ENCODE measurements at regions not wholly inside any gene's neighbourhood (a gene's known extent, or its start where the extent isn't known, plus 50 kb on each side); places are given as distances from the start of the nearest gene placed in this dataset.

- WGBS (ENCODE audit: insufficient coverage), result no CpG with 5 or more reads among the region's 1 CpG
- Histone ChIP-seq H3K9ac (ENCODE audit: insufficient read depth, low read length, poor library complexity, severe bottlenecking) (no peak overlapping the region), H3K4me1 (ENCODE audit: control insufficient read depth in 1 of 2, insufficient read depth in 2 of 2, low read length in 2 of 2) (no peaks in the 10 kb centered on the region), H3K27ac (ENCODE audit: low read depth in 1 of 2, low read length in 2 of 2) (no peak overlapping the region), H3K79me2 (ENCODE audit: insufficient read depth, low read length) (no peaks in the 10 kb centered on the region), H3K9me3 (replicated peaks in 1 of 2; ENCODE audit: control insufficient read depth in 1 of 2, insufficient read depth in 1 of 2, low read length in 2 of 2) (no peaks in the 10 kb centered on the region), H3K36me3 (replicated peaks in 1 of 2; ENCODE audit: control insufficient read depth in 1 of 2, insufficient read depth in 2 of 2, low read length in 2 of 2) (no peaks in the 10 kb centered on the region), H2AFZ (ENCODE audit: insufficient read depth, low read depth, low read length, poor library complexity, severe bottlenecking) (no peak overlapping the region), H3K4me3 (replicated peaks in 1 of 3; ENCODE audit: low read depth in 2 of 3, low read length in 3 of 3) (no peak overlapping the region), H4K20me1 (ENCODE audit: insufficient read depth, low read length) (no peaks in the 10 kb centered on the region), H3K27me3 (ENCODE audit: control insufficient read depth in 2 of 2, insufficient read depth in 2 of 2, low read length in 2 of 2) (no peaks in the 10 kb centered on the region), H3K4me2 (replicated peaks; ENCODE audit: extremely low read depth, low read length, poor library complexity, severe bottlenecking) (no peak overlapping the region)
- Mint-ChIP-seq H3K4me1 (peaks cover 2% of the 10 kb centered on the region), H3K4me3 (no peak overlapping the region), H3K9me3 (no peaks in the 10 kb centered on the region), H3K36me3 (no peaks in the 10 kb centered on the region), H3K27me3 (ENCODE audit: low read depth in 3 of 3) (peaks cover 0 to under 1% (median 0%) of the 10 kb centered on the region in 3 donors), H3K27ac (no peak overlapping the region)
- DNase-seq, result peak in 1 of 3 donors; percentile 8
- intact Hi-C loops (cut with micrococcal nuclease), result no loop called here
- no peak for TF ChIP-seq CTCF (IDR thresholded peaks at IDR 0.05)
Observed at GRCh38 chr13:26957182-26957581, 196.6 kb upstream of the GPR12 start.

GRCh38 chr13:26956522-26957142 lies 196.0 kb upstream of the GPR12 start:
- no peak overlapping the region for H3K27ac ChIP-seq (ENCODE audit: low read depth in 1 of 2, low read length in 2 of 2)
- Mint-ChIP-seq H3K9me3 (no peaks in the 10 kb centered on the region), H3K4me3 (no peak overlapping the region), H3K27ac (no peak overlapping the region), H3K36me3 (no peaks in the 10 kb centered on the region), H3K27me3 (ENCODE audit: low read depth in 3 of 3) (peaks cover 0 to 1% (median 0%) of the 10 kb centered on the region in 3 donors), H3K4me1 (peaks cover 2% of the 10 kb centered on the region)
- no peaks in the 10 kb centered on the region for H4K20me1 ChIP-seq (ENCODE audit: insufficient read depth, low read length)
- H3K4me1 ChIP-seq (ENCODE audit: control insufficient read depth in 1 of 2, insufficient read depth in 2 of 2, low read length in 2 of 2), result no peaks in the 10 kb centered on the region
- H3K4me2 ChIP-seq (replicated peaks; ENCODE audit: extremely low read depth, low read length, poor library complexity, severe bottlenecking), result no peak overlapping the region
- no peaks in the 10 kb centered on the region for H3K79me2 ChIP-seq (ENCODE audit: insufficient read depth, low read length)
- intact Hi-C loops (cut with micrococcal nuclease), result no loop called here
- no peak overlapping the region for H2AFZ ChIP-seq (ENCODE audit: insufficient read depth, low read depth, low read length, poor library complexity, severe bottlenecking)
- no peak overlapping the region for H3K4me3 ChIP-seq (replicated peaks in 1 of 3; ENCODE audit: low read depth in 2 of 3, low read length in 3 of 3)
- no peaks in the 10 kb centered on the region for H3K9me3 ChIP-seq (replicated peaks in 1 of 2; ENCODE audit: control insufficient read depth in 1 of 2, insufficient read depth in 1 of 2, low read length in 2 of 2)
- WGBS (ENCODE audit: insufficient coverage), result 80% methylated on average over 2 of the region's 10 CpGs
- TF ChIP-seq CTCF (IDR thresholded peaks at IDR 0.05), result no peak
- no peaks in the 10 kb centered on the region for H3K27me3 ChIP-seq (ENCODE audit: control insufficient read depth in 2 of 2, insufficient read depth in 2 of 2, low read length in 2 of 2)
- H3K36me3 ChIP-seq (replicated peaks in 1 of 2; ENCODE audit: control insufficient read depth in 1 of 2, insufficient read depth in 2 of 2, low read length in 2 of 2), result no peaks in the 10 kb centered on the region
- no peak for DNase-seq
- H3K9ac ChIP-seq (ENCODE audit: insufficient read depth, low read length, poor library complexity, severe bottlenecking), result no peak overlapping the region

Data from CD14-positive monocyte (primary cell).